Chondrocyte (in vitro differentiated cells): ENCODE measurements at regions not wholly inside any gene's neighbourhood (a gene's known extent, or its start where the extent isn't known, plus 50 kb on each side); places are given as distances from the start of the nearest gene placed in this dataset.

Experiments
- DNase-seq: peaks from one replicate; pipeline ENCODE4 v3.0.0; 2021; ENCODE audit warnings: mixed read lengths, low spot score
- H3K27ac Mint-ChIP-seq: one replicate; pipeline ENCODE4 v1.8.0; 2021; ENCODE audit warnings: mild to moderate bottlenecking, moderate library complexity, mixed read lengths; ENCODE audit not compliant: unreplicated experiment
- H3K27me3 Mint-ChIP-seq: 2 replicates; pipeline ENCODE4 v1.8.0; 2021; ENCODE audit warnings: low read depth, mixed read lengths
- H3K36me3 Mint-ChIP-seq: 2 replicates; pipeline ENCODE4 v1.8.0; 2021; ENCODE audit warnings: low read depth, mixed read lengths
- H3K4me1 Mint-ChIP-seq: 2 replicates; pipeline ENCODE4 v1.8.0; 2021; ENCODE audit warnings: low read depth, mild to moderate bottlenecking, mixed read lengths
- H3K4me3 Mint-ChIP-seq: one replicate; pipeline ENCODE4 v1.8.0; 2021; ENCODE audit warnings: mild to moderate bottlenecking, moderate library complexity, mixed read lengths; ENCODE audit not compliant: unreplicated experiment
- H3K9me3 Mint-ChIP-seq: 2 replicates; pipeline ENCODE4 v1.8.0; 2021; ENCODE audit warnings: low read depth, mixed read lengths
- TF ChIP-seq, protein P1 (sequence below): fragments of 200-600 bp; sonication (generic); IDR thresholded peaks from 2 replicates; pipeline ENCODE4 v1.5.0; 2021; ENCODE audit warnings: antibody characterized with exemption, mild to moderate bottlenecking, moderate library complexity

DNA sequence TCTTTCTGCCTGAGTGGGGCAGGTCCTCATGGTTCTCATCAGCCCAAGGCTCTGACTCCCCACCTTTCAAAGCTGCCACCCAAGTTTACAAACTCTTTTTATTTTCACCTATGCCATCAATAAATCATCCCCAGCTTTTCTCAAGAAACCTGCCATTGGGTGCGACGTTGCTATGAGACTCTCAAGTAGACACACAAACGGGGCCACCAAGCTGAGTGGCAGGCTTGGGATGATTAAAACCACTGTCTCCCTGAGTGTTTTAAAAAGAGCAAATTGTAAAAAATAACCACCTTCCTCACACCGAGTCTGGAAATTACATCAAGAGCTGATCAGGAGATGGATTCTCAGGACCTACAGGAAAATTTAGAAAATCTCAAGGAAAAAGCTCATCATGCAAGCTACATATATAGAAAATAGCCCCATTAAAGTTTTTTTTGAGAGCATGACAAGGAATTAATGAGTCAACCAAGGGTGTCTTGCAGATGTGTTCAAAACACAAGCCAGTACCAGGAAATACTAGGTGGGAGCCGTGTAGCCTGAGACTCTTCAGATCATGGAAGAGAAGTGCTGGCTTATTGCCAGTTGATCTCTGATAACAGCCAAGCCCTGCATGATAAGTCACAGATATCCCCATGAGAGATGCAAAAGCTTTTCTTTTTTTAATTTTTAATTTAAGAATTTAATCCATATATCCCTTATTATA lies 158.4 kb upstream of the BACE2 start:
- no peaks in the 10 kb centered on the region for H3K27me3 Mint-ChIP-seq
- H3K9me3 Mint-ChIP-seq = peaks cover 22% of the 10 kb centered on the region
- H3K36me3 Mint-ChIP-seq = no peaks in the 10 kb centered on the region
- DNase-seq = no peak
- no peaks in the 10 kb centered on the region for H3K4me1 Mint-ChIP-seq
- TF ChIP-seq, protein P1, sequence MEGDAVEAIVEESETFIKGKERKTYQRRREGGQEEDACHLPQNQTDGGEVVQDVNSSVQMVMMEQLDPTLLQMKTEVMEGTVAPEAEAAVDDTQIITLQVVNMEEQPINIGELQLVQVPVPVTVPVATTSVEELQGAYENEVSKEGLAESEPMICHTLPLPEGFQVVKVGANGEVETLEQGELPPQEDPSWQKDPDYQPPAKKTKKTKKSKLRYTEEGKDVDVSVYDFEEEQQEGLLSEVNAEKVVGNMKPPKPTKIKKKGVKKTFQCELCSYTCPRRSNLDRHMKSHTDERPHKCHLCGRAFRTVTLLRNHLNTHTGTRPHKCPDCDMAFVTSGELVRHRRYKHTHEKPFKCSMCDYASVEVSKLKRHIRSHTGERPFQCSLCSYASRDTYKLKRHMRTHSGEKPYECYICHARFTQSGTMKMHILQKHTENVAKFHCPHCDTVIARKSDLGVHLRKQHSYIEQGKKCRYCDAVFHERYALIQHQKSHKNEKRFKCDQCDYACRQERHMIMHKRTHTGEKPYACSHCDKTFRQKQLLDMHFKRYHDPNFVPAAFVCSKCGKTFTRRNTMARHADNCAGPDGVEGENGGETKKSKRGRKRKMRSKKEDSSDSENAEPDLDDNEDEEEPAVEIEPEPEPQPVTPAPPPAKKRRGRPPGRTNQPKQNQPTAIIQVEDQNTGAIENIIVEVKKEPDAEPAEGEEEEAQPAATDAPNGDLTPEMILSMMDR = no peak
- H3K27ac Mint-ChIP-seq = no peak overlapping the region
- H3K4me3 Mint-ChIP-seq = no peak overlapping the region

- no peaks in the 10 kb centered on the region for H3K36me3 Mint-ChIP-seq
- peaks cover 22% of the 10 kb centered on the region for H3K9me3 Mint-ChIP-seq
- no peak overlapping the region for H3K27ac Mint-ChIP-seq
- TF ChIP-seq, protein P1 = no peak
- H3K4me3 Mint-ChIP-seq = no peak overlapping the region
- no peaks in the 10 kb centered on the region for H3K4me1 Mint-ChIP-seq
- no peak for DNase-seq
- H3K27me3 Mint-ChIP-seq = no peaks in the 10 kb centered on the region
Observed at GRCh38 chr21:41010101-41010435, 157.9 kb upstream of the BACE2 start.

DNA sequence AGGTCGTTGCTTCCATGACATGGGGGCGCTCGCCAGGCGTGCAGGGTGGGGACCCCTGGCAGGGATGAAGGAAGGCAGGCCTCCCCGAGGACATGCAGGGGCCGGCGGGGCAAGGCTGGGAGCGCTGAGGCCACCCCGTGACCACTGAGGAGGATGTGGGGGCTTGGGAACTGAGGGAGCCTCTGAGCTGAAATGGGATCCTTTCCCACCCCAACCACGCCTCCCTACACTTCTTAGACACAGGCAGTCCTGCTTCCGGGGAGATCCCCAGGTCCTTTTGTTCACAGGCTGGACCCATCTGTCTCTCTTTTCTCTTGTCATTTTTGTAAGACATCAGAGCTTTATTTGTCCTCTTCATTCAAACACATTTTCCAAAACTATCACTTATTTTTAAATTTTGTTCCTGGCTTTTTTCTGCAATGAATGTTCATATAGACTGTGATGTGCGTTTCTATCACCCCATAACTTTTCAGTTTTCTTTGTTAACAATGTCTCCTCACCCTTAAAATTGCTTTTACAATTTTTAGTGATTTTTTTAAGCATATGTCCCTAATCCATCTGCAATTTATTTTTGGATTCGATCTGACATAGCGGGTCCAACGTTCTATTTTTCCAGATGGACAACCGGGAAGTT lies 156.7 kb upstream of the BACE2 start:
- H3K27me3 Mint-ChIP-seq = no peaks in the 10 kb centered on the region
- no peaks in the 10 kb centered on the region for H3K4me1 Mint-ChIP-seq
- DNase-seq = no peak
- TF ChIP-seq, protein P1 = no peak
- H3K4me3 Mint-ChIP-seq = no peak overlapping the region
- no peaks in the 10 kb centered on the region for H3K36me3 Mint-ChIP-seq
- H3K9me3 Mint-ChIP-seq = peaks cover 11% of the 10 kb centered on the region
- no peak overlapping the region for H3K27ac Mint-ChIP-seq

DNA sequence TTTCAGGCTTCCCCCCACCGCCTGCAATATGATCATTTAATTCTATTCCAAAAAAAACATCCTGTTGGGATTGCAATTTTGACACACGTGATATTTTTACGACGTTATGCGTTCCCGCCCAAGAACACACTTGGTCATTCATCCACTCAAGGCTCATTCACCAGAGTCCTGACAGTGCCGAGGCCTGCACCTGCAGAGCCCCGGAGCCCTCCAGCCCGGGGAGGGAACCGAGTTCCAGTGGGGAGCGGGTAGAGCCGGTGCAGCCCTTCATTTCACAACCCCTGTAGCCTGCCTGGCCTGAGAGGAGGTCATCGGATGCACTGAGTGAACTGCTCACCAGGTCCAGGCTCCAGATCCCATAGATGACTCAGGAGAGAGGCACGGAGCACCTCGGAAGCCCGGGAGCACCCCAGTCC lies 156.0 kb upstream of the BACE2 start:
- H3K27ac Mint-ChIP-seq = no peak overlapping the region
- no peaks in the 10 kb centered on the region for H3K27me3 Mint-ChIP-seq
- no peaks in the 10 kb centered on the region for H3K4me1 Mint-ChIP-seq
- DNase-seq = no peak
- H3K36me3 Mint-ChIP-seq = no peaks in the 10 kb centered on the region
- TF ChIP-seq, protein P1 = no peak
- peaks cover 10% of the 10 kb centered on the region for H3K9me3 Mint-ChIP-seq
- H3K4me3 Mint-ChIP-seq = no peak overlapping the region

- Mint-ChIP-seq H3K27me3 (no peaks in the 10 kb centered on the region), H3K4me3 (no peak overlapping the region), H3K9me3 (peaks cover 10% of the 10 kb centered on the region), H3K27ac (no peak overlapping the region), H3K36me3 (no peaks in the 10 kb centered on the region), H3K4me1 (no peaks in the 10 kb centered on the region)
- no peak for DNase-seq
- TF ChIP-seq, protein P1 = no peak
Observed at GRCh38 chr21:41012425-41012824, 155.5 kb upstream of the BACE2 start.
